ENCODE measurements at regions not wholly inside any gene's neighbourhood (a gene's known extent, or its start where the extent isn't known, plus 50 kb on each side); places are given as distances from the start of the nearest gene placed in this dataset.

DNA sequence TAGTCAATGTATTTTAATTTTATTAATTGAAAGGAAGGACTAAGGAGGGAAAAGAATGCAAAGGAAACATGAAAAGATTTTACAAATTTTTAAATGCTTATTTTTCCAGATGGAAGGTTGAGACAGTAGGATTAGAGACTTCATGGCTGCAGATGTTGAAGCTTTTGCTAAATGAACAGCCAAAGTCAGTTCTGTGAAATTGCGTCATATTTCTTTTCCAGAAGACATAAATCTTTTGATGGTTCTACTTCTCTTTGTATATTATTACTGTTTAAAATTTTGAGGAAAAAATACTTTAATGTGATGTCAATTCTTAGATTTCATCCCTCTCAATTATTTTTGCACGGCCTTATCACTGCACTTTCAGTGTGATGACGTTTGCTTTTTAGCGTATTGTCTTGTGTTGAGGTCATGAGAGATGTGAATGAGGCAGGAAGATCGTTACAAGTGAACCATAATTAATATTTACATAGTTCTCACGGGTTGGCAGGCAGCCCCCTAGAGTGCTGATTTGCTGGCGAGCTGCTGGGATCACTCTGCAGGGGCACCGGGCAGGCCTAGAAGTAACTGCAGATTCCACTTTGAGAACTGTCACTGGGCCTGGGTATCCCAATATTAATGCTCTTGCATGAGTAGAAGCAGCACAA is 158.1 kb downstream of the TBXT start:
- no peak for DNase-seq

DNA sequence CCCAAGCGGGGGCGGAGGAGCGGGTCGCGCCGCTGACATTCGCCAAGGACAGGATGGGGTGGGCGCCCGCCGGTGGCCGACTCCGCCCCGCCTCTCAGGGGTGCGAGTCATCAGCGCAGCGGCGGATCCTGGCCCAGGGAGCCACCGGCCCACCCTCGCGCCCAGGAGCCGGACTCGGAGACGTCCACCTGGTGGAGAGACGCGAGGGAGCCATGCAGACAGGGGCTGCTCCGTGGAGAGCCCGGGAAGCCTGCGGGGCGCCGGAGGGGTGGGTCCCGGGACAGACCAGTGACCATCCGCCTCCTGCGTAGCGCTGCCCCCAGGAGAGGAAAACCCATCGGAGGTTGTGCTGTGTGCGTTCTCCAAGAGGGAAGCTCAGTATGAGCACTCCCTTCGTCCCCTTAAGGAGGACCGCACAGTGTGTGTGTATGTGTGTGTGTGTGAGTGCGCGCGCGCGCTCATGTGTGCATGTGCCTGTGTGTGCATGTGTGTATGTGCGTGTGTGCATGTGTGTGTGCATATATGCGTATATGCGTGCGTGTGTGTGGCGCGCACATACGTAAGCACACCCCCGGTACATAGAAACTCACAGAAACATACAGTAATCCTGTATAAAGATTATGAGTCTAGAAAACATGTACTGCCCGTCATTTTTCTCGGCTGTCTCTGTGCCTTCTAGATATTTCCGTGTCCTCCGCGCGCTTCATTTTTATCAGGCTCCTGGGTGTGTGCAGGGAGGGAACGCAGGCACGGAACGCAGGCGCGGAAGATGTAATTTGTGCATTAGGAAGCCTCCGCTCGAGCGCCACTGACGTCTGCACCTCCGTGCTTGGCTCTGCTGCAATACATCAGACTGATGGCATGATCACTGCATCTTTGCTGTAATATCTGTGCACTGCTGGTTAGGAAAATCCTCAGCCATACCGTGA is 158.9 kb downstream of the TBXT start:
- no peak for DNase-seq

DNA sequence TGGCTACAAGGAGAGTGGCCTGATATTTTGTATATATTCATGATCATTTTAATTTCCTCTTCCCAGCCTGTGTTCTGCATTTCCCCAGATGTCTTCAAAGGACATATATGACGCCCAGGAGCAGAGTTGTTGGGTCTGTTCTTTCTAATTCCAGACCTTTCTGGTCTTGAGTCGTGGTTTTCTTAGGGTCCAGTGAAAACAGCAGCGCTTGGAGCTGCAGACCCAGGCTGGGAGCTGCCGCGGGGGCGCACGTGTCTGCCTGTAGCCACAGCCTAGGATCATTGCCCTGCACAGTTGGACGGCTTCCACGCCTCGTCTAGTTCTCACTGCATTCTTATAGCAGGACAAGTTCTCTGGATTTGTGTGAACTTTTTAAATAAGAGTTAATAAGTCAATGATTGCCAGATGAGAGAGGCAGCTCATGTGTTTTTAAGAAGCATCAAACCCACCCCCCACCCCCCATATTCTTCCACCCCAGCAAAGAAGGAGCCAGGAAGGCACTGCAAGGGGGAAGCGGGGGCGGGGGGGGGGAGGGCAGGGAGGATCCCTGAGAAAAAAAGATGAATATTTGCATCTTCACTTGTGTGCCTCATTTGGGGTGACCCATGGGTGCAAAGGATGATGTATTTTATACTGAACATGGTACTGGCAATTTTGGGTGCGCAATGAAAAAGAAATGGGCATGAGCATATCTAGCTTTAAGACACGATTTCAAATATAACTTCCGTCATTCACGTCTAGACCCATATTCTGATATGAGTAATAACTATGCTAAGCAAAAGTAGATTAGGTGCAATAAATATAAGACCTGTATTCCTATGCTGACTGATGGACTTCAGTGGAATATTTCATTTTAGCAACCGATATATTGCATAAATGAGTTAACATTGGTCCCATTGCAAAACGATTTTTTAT is 160.0 kb downstream of the TBXT start:
- DNase-seq, result no peak

DNA sequence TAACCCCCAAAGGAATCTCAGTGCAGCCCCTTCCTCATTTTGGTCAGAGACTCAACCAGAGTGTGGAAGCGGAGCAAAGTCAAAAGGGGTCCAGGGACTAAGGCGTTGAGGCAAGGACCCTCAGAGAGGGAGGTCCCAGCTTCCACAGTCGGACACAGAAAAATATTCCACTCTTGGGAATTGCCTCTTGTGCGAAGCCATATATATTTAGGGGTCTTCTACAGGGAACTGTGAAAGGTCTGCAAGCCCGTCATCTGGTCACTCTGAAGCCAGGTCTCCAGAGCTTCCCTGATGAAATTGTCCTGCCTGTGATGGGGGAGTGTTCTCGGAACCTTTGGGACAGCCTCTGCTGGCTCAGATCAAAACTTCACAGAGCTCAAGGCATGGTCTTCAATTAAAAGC is 160.8 kb downstream of the TBXT start:
- no peak for DNase-seq

DNA sequence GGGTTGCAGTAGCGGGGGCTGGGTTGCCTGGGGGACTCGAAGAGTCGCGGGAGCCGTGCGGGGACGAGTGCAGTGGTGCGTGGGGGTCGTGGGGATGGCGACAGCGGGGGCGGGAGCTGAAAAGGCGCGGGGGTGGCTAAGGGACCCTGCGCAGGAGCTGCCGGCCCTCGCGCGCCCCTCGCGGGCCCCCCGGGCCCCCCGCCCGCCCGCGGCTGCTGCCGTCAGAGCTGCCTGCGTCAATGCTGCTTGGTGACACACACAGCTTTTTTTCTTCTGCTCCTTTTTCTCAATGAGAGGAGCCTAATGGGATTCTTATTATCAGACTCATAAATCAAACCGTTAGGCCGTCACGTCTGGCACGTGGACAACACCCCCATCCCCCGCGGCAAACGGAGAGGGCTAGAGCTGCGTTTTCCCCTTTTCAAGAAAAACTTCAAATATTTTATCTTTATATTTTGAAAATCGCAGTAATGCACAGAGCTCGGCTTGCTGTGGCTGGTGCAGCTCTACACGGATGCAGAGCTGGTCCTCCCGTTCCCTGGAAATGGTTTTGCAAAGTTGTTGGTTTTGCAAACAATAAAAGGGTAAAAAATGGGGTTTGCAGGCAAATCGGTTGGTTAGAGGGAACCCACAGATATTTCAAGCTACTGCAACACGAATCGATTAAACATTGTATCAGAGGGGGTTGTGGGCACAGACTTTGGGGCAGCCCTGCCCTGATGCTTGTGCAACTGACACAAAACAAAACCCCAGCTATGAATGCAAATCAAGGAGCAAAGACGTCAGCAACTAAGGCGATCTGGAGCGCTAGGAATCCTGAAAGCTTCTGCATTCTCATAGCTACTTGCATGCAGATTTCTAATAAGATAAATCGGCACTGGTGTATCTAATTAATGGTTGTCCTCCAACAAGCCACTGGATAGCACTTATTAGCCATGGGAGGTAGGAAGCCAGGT is 161.4 kb downstream of the TBXT start:
- no peak for DNase-seq

DNA sequence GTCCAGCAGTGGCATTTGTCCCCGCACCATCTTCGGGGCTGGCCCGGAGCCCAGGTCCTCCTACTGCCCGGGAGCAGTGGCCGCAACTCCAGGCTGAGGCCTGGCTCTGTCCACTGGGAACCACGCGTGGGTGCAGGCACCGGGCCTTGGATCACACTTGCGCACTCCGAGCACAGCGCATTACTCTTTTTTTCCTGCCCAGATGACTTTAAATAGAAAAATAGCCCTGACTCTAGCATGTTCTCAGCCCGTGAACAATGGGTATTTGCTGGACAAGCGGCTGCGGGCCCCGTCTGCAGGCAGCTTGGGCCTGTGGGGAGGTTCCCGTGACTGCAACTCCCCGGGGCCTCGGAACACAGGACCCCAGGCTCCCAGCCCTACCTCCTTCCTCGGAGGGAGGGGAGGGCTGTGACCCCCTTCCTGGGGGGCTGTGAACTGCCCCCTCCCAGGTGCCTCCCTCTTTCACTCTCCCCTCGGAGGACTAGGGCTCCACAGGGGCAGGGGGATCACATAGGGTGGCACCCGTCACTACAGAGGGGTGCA is 162.2 kb downstream of the TBXT start:
- DNase-seq, result no peak

DNA sequence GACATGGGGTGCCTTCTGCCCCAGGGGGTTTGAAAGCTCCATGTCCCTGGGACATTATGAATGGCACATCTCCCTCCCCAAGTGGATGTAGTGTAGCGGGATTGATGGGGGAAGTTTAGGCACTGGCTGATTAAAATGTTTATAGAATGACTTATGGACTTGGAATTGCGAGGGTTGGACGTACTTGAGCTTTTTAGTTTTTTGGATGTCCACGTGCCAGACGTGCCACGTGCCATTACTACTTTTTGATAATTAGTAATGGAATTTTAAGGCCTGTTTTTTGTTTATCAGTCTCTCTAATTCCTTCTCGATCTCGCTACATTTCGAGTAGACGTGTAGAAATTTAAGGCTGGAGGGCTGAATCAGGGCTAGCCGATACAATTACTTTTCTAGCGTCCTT is 162.8 kb downstream of the TBXT start:
- no peak for DNase-seq

DNA sequence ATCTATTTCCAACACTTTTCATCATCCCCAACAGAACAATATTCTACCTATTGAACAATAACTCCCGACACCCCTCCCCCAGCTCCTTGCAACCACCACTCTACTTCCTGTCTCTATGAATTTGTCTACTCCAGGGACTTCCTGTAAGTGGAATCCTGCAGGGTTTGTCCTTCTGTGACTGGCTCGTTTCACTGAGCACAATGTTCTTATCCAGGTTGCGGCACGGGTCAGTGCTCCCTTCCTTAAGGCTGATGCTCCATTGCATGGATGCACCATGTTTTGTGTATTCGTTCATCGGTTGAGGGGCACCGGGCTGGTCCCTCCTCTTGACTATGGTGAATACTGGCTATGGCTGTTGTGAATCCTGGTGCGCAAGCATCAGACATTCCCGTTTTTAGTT is 163.2 kb downstream of the TBXT start:
- no peak for DNase-seq

DNA sequence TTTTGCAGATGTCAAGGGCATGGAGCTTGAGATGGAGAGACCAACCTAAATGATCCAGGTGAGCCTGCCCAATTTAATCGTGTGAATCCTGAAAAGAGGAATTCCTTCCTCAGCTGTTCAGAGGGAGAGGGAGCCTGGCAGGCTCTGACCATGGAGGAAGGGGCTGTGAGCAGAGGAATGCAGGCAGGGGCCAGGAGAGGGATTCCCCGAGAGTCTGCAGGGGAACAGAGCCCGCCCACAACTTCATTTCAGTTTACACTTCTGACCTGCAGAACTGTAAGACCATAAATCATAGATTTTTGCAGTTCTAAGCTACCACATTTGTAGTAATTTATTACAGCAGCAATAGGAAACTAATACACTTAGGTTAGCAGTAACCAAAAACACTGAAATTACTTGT is 164.1 kb downstream of the TBXT start:
- DNase-seq, result no peak

DNA sequence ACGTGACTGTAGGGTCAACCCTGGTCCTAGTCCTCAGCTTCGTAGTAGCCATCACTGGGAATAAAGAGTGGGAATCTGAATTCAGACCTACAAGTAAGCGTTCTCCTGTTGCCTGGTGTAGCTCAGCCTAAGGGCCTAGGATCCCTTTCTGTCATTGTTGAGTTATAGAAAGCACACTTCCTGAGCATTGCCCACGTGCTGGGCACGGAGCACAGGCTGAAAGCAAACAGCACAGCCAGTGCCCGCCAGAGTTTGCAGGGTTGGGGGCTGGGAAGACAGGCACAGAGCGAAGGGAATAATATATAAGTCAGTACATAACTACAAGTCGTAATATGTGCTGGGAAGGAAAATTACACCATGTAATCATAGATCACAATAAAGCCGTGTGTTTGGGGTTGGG is 166.3 kb downstream of the TBXT start:
- no peak for DNase-seq

DNA sequence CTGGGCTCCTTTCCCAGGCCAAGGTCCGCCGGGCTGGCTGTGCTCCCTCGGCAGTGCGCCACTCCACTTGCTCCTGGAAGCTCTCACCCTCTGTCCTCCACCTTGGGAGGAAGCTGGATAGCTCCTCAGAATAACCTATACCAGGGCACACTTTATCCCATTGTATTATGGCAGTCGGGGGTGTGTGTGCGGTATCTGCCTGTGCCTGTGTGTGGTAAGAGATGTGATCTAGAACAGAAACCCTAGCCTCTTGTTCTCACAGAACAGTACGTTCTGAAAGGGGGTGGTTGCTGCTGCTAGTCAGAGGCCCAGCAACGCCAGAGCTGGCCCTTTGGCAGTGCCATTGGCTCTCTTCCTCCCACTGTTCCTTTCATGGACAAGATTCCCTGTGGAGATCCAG is 168.4 kb downstream of the TBXT start:
- no peak for DNase-seq

DNA sequence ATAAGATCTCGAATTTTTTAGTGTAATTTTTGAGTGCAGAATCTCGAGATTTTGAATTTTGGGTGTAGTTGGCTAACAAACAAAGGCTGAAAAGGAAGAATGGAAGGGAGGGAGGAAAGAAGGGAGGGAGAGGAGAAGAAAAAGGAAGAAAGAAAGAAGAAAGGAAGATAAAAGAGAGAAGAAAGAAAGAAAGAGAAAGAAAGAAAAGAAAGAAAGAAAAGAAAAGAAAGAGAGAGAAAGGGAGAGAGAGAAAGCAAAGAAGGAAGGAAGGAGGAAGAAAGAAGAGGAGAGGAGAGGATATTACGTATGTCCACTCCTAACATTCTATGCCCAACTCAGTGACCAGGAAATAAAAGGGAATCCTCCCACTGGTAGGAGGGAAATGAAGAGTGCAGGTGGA is 169.6 kb downstream of the TBXT start:
- no peak for DNase-seq

DNA sequence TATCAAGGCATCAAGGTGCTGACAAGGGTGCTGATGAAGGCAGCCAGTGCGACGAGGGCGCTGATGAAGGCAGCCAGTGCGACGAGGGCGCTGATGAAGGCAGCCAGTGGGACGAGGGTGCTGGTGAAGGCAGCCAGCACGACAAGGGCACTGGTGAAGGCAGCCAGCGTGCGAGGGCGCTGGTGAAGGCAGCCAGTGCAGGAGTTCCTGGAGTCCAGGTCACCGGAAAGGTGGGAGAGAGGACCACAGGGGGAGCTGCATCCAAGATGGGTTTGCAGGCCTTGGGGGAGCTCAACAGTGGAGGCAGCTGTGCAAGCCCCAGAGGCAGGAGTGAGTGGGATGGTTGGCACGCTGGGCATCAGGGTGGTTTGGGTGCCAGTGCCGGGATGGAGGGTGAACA is 176.3 kb downstream of the TBXT start:
- no peak for DNase-seq

DNA sequence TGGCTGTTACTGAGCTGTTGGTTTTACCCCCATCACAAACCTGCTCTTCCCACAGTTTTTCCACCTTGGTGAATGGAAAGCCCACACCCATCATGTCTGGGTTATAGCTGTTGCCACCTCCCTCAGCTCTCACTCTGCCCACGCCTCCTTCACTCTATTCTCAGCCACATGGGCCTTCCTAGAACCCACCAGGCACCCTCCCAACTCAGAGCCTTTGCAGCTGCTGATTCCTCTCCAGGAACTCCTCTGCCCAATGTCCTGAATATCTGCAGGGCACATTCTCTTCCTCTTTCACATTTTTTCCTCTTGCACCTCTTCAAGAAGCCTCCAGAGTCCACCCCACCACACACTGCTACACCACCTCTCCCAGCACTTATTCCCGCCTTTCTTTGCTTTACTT is 177.4 kb downstream of the TBXT start:
- no peak for DNase-seq

DNA sequence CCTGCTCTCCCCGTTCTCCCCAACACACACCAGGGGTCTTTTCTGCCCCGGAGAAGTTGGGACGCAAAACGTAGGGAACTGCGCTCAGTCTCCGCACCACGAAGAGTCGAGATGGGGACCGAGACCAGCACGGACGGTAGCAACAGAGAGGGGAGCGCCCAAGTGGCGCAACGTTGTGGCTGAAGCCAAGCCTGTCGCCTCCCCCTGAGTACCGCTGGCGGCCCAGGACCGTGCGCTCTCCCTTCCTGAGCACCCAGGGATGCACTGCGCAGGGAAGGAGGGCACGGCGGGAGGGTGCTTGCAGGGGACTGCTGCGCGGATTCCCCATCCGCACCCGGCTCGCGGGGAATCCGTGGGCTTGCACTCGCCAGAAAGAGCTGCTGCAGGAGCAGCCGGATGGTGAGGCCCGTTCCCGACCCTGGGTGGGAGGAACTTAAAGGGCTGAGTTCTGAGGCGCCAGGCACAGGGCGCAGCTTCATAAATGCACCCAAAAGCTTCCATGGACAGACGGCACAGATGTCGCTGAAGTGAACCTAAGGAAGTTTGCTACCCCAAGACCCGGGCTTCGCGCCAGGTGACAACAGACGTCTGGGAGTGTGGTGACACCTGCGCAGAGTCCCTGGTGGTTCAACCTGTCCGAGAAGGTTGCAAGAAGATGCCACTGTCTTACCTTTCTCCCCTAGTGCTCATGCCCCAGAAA is 178.7 kb downstream of the TBXT start:
- no peak for DNase-seq

DNA sequence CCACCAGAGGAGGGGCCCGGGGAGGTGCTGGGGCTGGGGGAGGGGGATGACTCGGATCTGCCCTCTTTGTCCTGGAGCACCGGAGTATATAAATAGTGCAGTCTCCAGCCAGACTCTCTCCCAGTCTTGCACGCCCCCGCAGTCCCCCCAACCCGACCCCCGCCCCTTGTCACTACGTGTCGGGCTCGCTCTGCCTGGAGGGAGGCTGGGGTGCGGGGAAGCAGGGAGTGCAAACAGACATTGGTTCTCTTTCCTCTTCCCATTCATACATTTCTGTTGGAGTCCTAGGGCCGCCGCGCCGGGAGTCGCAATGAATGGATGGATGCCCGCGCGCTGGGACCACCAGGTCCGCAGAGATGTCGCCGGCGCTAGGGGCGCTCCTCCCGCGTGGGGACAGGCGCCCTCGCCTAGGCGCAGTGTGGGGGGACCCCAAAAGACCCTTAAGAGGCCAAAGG is 179.3 kb downstream of the TBXT start:
- DNase-seq, result no peak

DNA sequence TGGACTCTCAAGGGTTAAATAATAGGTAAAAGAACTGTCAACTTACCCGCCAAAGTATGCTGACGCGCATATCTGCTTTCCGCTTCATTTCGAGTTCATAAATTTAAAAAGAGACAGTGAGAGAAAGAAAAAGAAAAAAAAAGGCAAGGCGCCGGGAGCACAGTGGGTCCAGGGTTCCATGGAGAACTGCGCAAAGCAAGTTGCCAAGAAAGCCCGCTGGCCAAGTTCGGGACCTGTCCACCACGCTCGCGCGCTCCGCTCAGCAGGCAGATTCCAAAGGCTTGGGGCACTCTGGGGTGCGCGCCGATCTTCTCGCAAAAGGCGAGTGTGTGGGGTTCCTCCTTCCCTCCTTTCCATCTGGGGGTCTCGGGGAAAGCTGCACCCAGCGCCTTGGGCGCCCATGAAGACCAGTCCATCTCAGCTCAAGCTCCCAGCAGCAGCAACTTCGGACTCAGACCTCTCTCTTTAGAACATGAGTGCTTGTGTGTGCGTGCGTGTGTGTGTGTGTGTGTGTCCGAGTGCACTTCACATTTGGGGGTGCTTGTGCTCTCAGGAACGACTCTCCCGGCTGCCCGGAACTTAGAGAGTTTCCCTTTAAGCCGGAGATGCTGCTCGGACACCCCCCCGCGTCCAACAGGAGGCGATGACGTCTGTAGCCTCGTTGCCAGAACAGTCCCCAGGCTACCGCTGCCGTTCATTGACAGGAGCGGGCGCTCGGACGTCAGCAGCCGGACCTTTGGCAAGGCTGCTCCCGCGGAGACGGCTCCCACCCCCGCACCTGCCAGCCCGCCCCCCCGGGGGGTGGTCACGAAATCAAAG is 180.0 kb downstream of the TBXT start:
- DNase-seq, result no peak

DNA sequence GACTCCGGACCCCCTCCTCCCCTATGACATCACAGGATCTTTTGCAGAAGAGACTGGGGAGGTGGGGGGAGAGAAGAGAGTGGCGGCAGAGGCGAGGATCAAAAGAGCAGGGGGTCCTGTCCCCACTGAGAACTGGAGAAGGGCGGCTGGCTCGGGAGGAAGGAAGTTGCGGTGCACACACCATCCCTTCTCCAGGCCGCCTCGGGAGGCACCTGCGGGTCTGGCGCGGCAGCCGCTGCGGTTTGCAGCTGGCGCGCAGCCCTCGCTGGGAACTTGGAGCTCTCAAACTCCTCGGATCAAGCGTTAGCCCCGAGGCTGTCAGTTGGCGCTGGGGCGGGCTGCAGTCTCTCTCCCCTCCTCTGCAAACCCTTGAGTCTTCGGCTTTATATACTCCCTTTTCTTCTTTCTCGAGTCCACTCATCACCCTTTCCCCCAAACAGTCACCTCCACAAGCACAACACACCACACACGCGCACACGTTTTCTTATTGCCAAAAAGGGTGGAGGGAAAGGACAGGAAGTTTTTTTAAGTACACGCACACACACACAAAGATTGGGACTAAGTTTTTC is 180.7 kb downstream of the TBXT start:
- DNase-seq, result no peak

DNA sequence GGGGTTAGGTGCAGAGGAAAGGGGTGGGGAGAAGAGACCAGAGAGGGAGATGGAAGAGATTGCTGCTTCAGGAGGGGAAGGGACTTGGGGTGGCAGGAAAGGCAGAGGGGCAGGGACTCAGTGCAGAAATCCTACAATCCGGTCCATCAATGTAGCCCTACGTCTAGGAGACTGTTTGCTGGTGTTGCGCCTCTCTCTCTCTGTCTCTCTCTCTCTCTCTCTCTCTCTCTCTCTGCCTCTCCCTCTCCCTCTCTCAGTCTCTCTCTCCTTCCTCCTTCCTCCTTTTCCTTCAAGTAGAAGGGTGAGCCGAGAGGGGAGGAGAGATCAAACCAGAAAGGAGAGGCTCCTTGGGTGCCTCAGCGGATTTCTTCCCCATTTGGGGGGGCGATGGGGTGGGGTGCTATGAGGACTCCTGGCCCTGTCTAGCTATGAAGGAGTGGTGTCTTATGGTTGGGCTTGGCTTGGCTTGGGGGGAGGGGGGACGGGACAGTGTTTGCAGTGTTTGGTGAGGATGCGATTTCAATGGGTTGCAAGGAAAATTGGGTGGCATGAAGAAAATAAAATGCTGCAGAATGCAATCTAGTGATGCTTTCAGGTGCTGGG is 181.2 kb downstream of the TBXT start:
- no peak for DNase-seq

All from stimulated activated CD4-positive, alpha-beta T cell treated with anti-CD3 and anti-CD28 coated beads, Interleukin-4, amount 100 ng/mL, for 1 hour (primary cell).